Left lung (tissue), 4 donors: ENCODE measurements at regions not wholly inside any gene's neighbourhood (a gene's known extent, or its start where the extent isn't known, plus 50 kb on each side); places are given as distances from the start of the nearest gene placed in this dataset.

ENCODE experiments used
- ATAC-seq: fragments of 200-7000 bp; cut with Tn5 transposase; one replicate; pipeline ENCODE4 v1.9.1; 2020; ENCODE audit warnings: moderate library complexity
- DNase-seq, 4 donors: peaks; one replicate each; pipeline ENCODE4 v3.0.0-alpha.2; 2013 to 2020
- H3K27ac ChIP-seq, 2 donors: fragments of 200-600 bp; sonication (generic) in 1 of 2; one replicate each; pipeline versions ENCODE4 v1.5.0 to v1.8.0; 2020 to 2021
- H3K27me3 ChIP-seq, 2 donors: fragments of 200-600 bp; sonication (generic) in 1 of 2; one replicate each; pipeline versions ENCODE4 v1.5.0 to v1.8.0; 2020 to 2021
- H3K36me3 ChIP-seq, 2 donors: fragments of 200-600 bp; sonication (generic) in 1 of 2; one replicate each; pipeline versions ENCODE4 v1.5.0 to v1.8.0; 2020 to 2021
- H3K4me1 ChIP-seq, 2 donors: fragments of 200-600 bp; one replicate each; pipeline ENCODE4 v1.8.0; 2021
- H3K4me3 ChIP-seq, 2 donors: fragments of 200-600 bp; sonication (generic) in 1 of 2; one replicate each; pipeline versions ENCODE4 v1.5.0 to v1.8.0; 2020 to 2021; ENCODE audit warnings: mild to moderate bottlenecking in 1 of 2
- H3K9me3 ChIP-seq, 2 donors: fragments of 200-600 bp; sonication (generic) in 1 of 2; one replicate each; pipeline versions ENCODE4 v1.5.0 to v1.8.0; 2020 to 2021
- intact Hi-C, 2 donors: fragments of 100-400 bp; cut with DNase I; formaldehyde crosslinking; loops; one replicate each; pipeline versions ENCODE4 v1.11.2 to v1.14.2; 2022
- TF ChIP-seq, protein P1 (sequence below), 2 donors: fragments of 200-600 bp; sonication (generic) in 1 of 2; IDR thresholded peaks; one replicate each; pipeline versions ENCODE4 v1.5.0 to v1.8.0; 2021; ENCODE audit warnings: antibody characterized with exemption in 2 of 2
- donor health status: DM: no; HTN: yes; CAD: no.
- donor health status: DM: no; HTN: no; CAD: no.

DNA sequence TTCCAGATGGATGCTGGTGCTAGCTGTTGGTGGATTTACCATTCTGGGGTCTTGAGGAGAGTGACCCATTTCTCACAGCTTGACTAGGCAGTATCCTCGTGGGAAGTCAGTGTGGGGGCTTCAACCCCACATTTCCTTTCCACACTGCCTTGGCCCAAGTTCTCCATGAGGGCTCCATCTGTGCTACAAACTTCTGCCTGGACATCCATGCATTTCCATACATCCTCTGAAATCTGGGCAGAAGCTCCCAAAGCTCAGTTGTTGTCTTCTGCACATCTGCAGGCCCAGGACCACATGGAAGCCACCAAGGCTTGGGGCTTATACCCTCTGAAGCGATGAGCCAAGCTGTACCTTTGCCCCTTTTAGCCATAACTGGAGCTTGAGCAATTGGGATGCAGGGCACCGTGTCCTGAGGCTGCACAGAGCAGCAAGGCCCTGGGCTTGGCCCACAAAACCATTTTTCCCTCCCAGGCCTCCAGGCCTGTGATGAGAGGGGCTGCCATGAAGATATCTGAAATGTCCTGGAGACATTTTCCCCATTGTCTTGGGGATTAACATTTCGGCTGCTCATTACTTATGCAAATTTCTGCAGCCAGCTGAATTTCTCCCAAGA, 248.7 kb upstream of the ANKRD50 start:
- DNase-seq (no peak), ATAC-seq (no peak)
- peaks cover 0 to 23% of the 10 kb centered on the region in 2 donors for H3K9me3 ChIP-seq
- no peaks in the 10 kb centered on the region for H3K27me3 ChIP-seq
- H3K27ac ChIP-seq = no peak overlapping the region
- no peaks in the 10 kb centered on the region for H3K4me1 ChIP-seq
- TF ChIP-seq, protein P1, sequence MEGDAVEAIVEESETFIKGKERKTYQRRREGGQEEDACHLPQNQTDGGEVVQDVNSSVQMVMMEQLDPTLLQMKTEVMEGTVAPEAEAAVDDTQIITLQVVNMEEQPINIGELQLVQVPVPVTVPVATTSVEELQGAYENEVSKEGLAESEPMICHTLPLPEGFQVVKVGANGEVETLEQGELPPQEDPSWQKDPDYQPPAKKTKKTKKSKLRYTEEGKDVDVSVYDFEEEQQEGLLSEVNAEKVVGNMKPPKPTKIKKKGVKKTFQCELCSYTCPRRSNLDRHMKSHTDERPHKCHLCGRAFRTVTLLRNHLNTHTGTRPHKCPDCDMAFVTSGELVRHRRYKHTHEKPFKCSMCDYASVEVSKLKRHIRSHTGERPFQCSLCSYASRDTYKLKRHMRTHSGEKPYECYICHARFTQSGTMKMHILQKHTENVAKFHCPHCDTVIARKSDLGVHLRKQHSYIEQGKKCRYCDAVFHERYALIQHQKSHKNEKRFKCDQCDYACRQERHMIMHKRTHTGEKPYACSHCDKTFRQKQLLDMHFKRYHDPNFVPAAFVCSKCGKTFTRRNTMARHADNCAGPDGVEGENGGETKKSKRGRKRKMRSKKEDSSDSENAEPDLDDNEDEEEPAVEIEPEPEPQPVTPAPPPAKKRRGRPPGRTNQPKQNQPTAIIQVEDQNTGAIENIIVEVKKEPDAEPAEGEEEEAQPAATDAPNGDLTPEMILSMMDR (IDR thresholded peaks at IDR 0.05) = no peak
- intact Hi-C loops = no loop called here
- no peaks in the 10 kb centered on the region for H3K36me3 ChIP-seq
- H3K4me3 ChIP-seq = no peak overlapping the region

DNA sequence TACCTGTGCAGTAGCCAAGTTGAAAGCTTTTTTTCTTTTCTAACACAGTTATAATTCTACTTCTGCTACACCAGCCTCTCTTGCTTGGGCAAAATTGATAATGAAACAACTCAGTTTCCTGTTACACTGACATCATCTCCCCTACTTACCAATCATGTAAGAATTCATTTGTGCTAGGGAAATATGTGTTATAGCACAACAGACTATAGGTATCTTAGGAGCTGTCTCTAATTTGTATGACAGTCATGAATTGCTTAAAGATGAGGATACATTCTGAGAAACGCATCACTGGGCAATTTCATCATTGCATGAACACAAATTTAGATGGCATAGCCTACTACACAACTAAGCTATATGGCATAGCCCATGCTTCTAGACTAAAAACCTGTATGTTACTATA, 246.3 kb upstream of the ANKRD50 start:
- TF ChIP-seq, protein P1 (IDR thresholded peaks at IDR 0.05) = no peak
- Histone ChIP-seq H3K36me3 (no peaks in the 10 kb centered on the region), H3K27ac (no peak overlapping the region), H3K9me3 (peaks cover 0 to 23% of the 10 kb centered on the region in 2 donors), H3K4me1 (no peaks in the 10 kb centered on the region), H3K4me3 (no peak overlapping the region), H3K27me3 (no peaks in the 10 kb centered on the region)
- DNase-seq = no peak
- no peak for ATAC-seq
- intact Hi-C loops = no loop called here

DNA sequence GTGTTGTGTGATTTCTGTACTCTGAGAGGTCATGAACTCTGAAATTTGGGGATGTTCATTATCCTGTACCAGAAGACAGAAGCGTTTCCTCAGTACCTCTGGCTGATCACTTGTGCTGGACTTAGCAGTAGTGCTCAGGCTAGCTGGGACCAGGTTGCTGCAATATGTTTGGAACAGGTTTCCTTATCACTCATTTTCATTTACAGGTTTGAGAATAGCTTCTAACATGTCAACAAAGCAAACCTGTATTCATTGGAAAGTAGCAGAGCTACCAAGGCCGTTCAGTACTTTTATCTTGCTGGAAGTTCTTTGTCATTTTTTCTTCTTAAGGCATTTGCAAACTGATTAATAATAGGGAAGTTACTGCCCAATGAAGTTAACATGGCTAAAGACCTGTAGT, 242.9 kb upstream of the ANKRD50 start:
- Histone ChIP-seq H3K36me3 (no peaks in the 10 kb centered on the region), H3K27ac (no peak overlapping the region), H3K27me3 (no peaks in the 10 kb centered on the region), H3K9me3 (peaks cover 0 to 5% of the 10 kb centered on the region in 2 donors), H3K4me1 (no peaks in the 10 kb centered on the region), H3K4me3 (no peak overlapping the region)
- DNase-seq = no peak
- TF ChIP-seq, protein P1 (IDR thresholded peaks at IDR 0.05) = no peak
- intact Hi-C loops = no loop called here
- no peak for ATAC-seq

DNA sequence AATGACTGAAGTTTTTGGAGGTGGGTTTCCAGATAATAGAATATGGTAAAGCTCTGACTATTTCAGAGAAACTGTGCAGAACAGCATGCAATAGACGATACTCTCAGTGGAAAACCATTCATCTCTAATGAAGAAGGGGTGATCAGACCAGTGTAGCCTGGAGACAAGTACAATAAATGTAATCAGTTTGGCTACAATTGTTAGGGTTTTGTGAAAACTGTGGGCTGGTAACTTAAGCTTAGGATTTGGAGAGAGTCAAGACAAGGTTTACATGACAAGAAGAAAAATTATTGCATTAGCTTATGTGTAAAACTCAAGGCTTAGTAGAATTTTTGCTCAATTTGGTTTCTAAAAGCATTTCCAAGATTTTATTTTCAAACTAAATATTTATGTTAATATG, 241.5 kb upstream of the ANKRD50 start:
- H3K27ac ChIP-seq = no peak overlapping the region
- no peak overlapping the region for H3K4me3 ChIP-seq
- DNase-seq = no peak
- no peaks in the 10 kb centered on the region for H3K4me1 ChIP-seq
- H3K36me3 ChIP-seq = no peaks in the 10 kb centered on the region
- peaks cover 0 to 3% of the 10 kb centered on the region in 2 donors for H3K9me3 ChIP-seq
- intact Hi-C loops = no loop called here
- no peak for ATAC-seq
- TF ChIP-seq, protein P1 (IDR thresholded peaks at IDR 0.05) = no peak
- no peaks in the 10 kb centered on the region for H3K27me3 ChIP-seq

DNA sequence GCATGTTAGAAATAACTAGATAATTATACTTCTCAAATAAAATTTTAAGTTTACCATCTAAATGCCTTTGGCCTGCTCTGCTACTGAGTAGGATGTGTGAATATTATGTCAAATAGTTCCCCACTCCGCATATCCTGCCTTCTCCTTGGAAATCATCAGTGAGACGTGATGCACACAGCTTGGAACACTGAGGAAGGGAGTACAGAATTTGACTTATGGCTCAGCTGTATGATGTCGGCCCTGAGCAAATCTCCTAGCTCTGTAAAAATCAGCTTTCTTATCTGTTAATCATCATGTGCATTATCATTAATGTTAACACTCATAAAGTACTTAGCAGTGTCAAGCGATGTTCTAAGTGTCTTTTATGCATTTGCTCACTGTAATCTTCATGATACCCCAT, 241.0 kb upstream of the ANKRD50 start:
- Histone ChIP-seq H3K9me3 (peaks cover 0 to 3% of the 10 kb centered on the region in 2 donors), H3K4me3 (no peak overlapping the region), H3K27ac (no peak overlapping the region), H3K36me3 (no peaks in the 10 kb centered on the region), H3K4me1 (no peaks in the 10 kb centered on the region), H3K27me3 (no peaks in the 10 kb centered on the region)
- intact Hi-C loops = no loop called here
- TF ChIP-seq, protein P1 (IDR thresholded peaks at IDR 0.05) = no peak
- DNase-seq (no peak), ATAC-seq (no peak)
